Heart left ventricle (tissue), 16 donors: ENCODE measurements at regions not wholly inside any gene's neighbourhood (a gene's known extent, or its start where the extent isn't known, plus 50 kb on each side); places are given as distances from the start of the nearest gene placed in this dataset.

Source experiments
- ATAC-seq, 4 donors: fragments of 200-7000 bp; cut with Tn5 transposase; one replicate each; pipeline ENCODE4 v1.9.1; 2020 to 2022; ENCODE audit warnings: moderate library complexity in 4 of 4, mild to moderate bottlenecking in 3 of 4, moderate number of reproducible peaks in 1 of 4
- DNase-seq, 5 donors: peaks; one replicate each; pipeline ENCODE4 v3.0.0-alpha.2; 2020
- H3K27ac ChIP-seq, 12 donors: fragments of 200-600 bp; sonication (generic) in 4 of 12; one replicate each; pipeline versions ENCODE4 v1.5.0 to v1.8.0; 2016 to 2022; ENCODE audit warnings: mild to moderate bottlenecking in 2 of 12
- H3K27me3 ChIP-seq, 9 donors: fragments of 200-600 bp; sonication (generic) in 2 of 9; one replicate each; pipeline versions ENCODE4 v1.5.1 to v1.8.0; 2016 to 2022; ENCODE audit warnings: mild to moderate bottlenecking in 3 of 9
- H3K36me3 ChIP-seq, 9 donors: fragments of 200-600 bp; sonication (generic) in 2 of 9; one replicate each; pipeline versions ENCODE4 v1.5.0 to v1.8.0; 2018 to 2022; ENCODE audit warnings: mild to moderate bottlenecking in 2 of 9
- H3K4me1 ChIP-seq, 12 donors: fragments of 200-600 bp; sonication (generic) in 4 of 12; one replicate each; pipeline versions ENCODE4 v1.5.0 to v1.8.0; 2016 to 2022; ENCODE audit warnings: mild to moderate bottlenecking in 3 of 12
- H3K4me3 ChIP-seq, 12 donors: fragments of 200-600 bp; sonication (generic) in 4 of 12; one replicate each; pipeline versions ENCODE4 v1.5.0 to v1.8.0; 2017 to 2022; ENCODE audit warnings: mild to moderate bottlenecking in 9 of 12, moderate library complexity in 4 of 12
- H3K9me3 ChIP-seq, 12 donors: fragments of 200-600 bp; sonication (generic) in 4 of 12; one replicate each; pipeline versions ENCODE4 v1.5.0 to v1.8.0; 2016 to 2022; ENCODE audit warnings: mild to moderate bottlenecking in 1 of 12
- CTCF ChIP-seq, 12 donors: fragments of 200-600 bp; sonication (generic) in 4 of 12; IDR thresholded peaks; one replicate each; pipeline versions ENCODE4 v1.5.0 to v1.8.0; 2018 to 2022; ENCODE audit warnings: antibody characterized with exemption in 12 of 12, mild to moderate bottlenecking in 5 of 12
- POLR2A ChIP-seq, 2 donors: fragments of 450-650 bp; IDR thresholded peaks; one replicate each; pipeline ENCODE4 v1.6.1; 2017; ENCODE audit warnings: antibody characterized with exemption in 2 of 2, mild to moderate bottlenecking in 2 of 2, moderate library complexity in 2 of 2
- WGBS, 4 donors: extraction: QIAGEN DNeasy Blood & Tissue Kit in 2 of 4; methylation state at CpG; one replicate each; pipeline versions ENCODE4 v1.1.5 to v1.1.7; 2013 to 2018; 5-methylcytosine and 5-hydroxymethylcytosine counted together
- intact Hi-C, 10 donors: fragments of 100-400 bp; cut with DNase I; formaldehyde crosslinking; loops; one replicate each; pipeline versions ENCODE4 v1.11.1 to v1.14.2; 2022
- donor health status: ischemic (EF 13 %, LVEDD 7.1; RV severe dilation, severe dysfunction).
- donor health status: healthy with polysubstance abuse.
- donor health status: DM: no; HTN: yes; CAD: no.
- donor health status: DM: no; HTN: no; CAD: no.
- donor health status: ischemic (EF 25% LVEDD 6.9; RV normal size, moderate dysfunction).
- donor health status: ischemic (EF 25% LVEDD 5.7; RV mildly dilated, moderate dysfunction).
- donor health status: healthy.
- donor health status: DM: yes; HTN: yes; CAD: no.
- donor health status: ischemic (EF 35%, LVEDD 5.7; RV mildly dilated, moderate dysfunction).
- donor health status: nonischemic (EF 11% LVEDD 7.7; RV severe dilation, severe dysfunction).
- donor health status: DM: yes; HTN: yes; CAD: no.
- donor health status: PGD.
- donor health status: ischemic (EF 29% LVEDD 5.4; RV normal size, mild dysfunction).
- donor health status: nonischemic (EF 23%, LVEDD 6.1; RV moderate dilation, normal function).

- no peaks in the 10 kb centered on the region for H3K36me3 ChIP-seq
- DNase-seq (no peak), ATAC-seq (peak in 2 of 4 donors; percentile 31 to 36)
- H3K4me3 ChIP-seq = no peak overlapping the region
- H3K27ac ChIP-seq = peak overlapping the region in 1 of 12 donors; percentile 19
- WGBS, 4 donors = 30 to 72% (median 65%) methylated on average over 1 of the region's 1 CpG
- TF ChIP-seq POLR2A (IDR thresholded peaks at IDR 0.05) = no peak
- no peak for TF ChIP-seq CTCF (IDR thresholded peaks at IDR 0.05)
- H3K9me3 ChIP-seq = no peaks in the 10 kb centered on the region
- no peaks in the 10 kb centered on the region for H3K27me3 ChIP-seq
- intact Hi-C loops = loop anchor here in 1 of 10 donors (10.0 kb wide), 1 partner anchor 60 kb away; no protein-coding TSS in a partner anchor
- peaks cover 0 to 13% (median 0%) of the 10 kb centered on the region in 12 donors for H3K4me1 ChIP-seq
Observed at GRCh38 chr18:45304558-45304957, 310.7 kb upstream of the SLC14A2 start.

DNA sequence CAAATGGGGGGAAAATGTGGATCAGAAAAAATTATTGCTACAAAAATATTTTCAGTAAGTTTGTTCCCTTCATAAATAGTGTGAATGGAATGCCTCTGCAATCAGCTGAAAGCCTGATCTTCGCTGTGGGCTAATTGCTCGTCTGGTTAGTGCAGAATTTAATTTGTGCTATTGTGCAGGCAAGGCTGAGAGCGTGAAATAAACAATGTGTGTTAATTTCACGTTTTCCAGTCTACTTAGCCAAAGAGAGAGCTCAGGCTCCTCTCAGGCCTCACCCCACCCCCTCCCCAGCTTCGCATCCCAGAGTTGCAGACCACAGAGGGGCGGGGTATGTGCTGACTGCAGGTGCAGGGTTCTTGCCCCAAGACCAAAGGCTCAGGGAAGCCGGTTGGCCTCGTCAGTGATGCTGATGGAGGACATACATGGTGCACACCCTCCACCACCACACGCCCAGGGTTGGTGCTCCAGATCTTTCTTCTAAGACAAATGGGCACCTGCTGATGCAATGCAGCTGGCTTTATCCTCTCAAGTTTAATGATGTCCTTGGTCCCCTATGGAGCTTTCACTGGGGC, 302.6 kb upstream of the SLC14A2 start:
- Histone ChIP-seq H3K27me3 (no peaks in the 10 kb centered on the region), H3K27ac (no peak overlapping the region), H3K4me3 (no peak overlapping the region), H3K4me1 (no peaks in the 10 kb centered on the region), H3K9me3 (no peaks in the 10 kb centered on the region), H3K36me3 (no peaks in the 10 kb centered on the region)
- no peak for TF ChIP-seq POLR2A (IDR thresholded peaks at IDR 0.05)
- no peak for TF ChIP-seq CTCF (IDR thresholded peaks at IDR 0.05)
- intact Hi-C loops = loop anchor here in 1 of 10 donors (10.0 kb wide), 1 partner anchor 62 kb away; no protein-coding TSS in a partner anchor
- ATAC-seq (no peak), DNase-seq (no peak)
- WGBS, 4 donors = 83 to 89% (median 86%) methylated on average over 6 to 9 of the region's 9 CpGs

- Histone ChIP-seq H3K27me3 (no peaks in the 10 kb centered on the region), H3K27ac (no peak overlapping the region), H3K36me3 (no peaks in the 10 kb centered on the region), H3K4me3 (no peak overlapping the region), H3K4me1 (peaks cover 0 to 13% (median 6%) of the 10 kb centered on the region in 12 donors), H3K9me3 (no peaks in the 10 kb centered on the region)
- TF ChIP-seq POLR2A (IDR thresholded peaks at IDR 0.05) (no peak), CTCF (IDR thresholded peaks at IDR 0.05) (no peak)
- intact Hi-C loops = loop anchor here in 2 of 10 donors (2.0 to 10.0 kb wide), 2 partner anchors 57 to 59 kb away; no protein-coding TSS in a partner anchor
- WGBS, 4 donors = 74 to 88% (median 78%) methylated on average over 3 of the region's 3 CpGs
- no peak for DNase-seq
- no peak for ATAC-seq
Observed at GRCh38 chr18:45316127-45316526, 299.1 kb upstream of the SLC14A2 start.

DNA sequence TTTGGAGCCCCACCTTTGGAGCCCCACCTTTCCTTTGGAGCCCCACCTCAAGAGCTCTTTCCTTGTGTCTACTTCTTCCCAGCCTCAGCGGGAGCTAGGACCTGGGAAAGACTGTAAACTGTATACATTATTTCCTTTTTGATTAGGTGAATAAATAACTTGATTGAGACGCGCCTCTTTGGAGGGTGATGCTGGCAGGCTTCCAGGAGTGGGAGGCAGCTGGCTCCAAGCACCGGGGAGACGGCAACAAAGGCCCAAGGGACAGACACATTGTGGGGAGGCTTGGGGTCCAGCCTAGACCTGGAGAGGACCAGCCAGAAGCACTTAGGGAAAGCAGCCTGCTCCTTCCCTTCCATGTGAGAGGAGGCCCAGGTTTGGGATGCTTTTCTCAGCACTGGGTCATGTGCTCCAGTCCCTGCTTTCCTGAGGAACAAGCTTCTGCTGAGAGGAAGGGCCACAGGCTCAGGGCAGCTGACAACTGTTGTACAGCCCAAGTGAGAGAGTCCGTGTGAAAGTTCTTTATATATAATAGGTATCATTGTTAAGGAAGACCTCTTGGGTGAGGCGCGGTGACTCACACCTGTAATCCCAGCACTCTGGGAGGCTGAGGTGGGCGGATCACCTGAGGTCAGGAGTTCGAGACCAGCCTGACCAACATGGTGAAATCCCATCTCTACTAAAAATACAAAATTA, 297.2 kb upstream of the SLC14A2 start:
- no peak for DNase-seq
- Histone ChIP-seq H3K9me3 (no peaks in the 10 kb centered on the region), H3K4me3 (no peak overlapping the region), H3K36me3 (no peaks in the 10 kb centered on the region), H3K4me1 (peaks cover 0 to 20% (median 8%) of the 10 kb centered on the region in 12 donors), H3K27ac (no peak overlapping the region), H3K27me3 (no peaks in the 10 kb centered on the region)
- TF ChIP-seq CTCF (IDR thresholded peaks at IDR 0.05) = no peak
- TF ChIP-seq POLR2A (IDR thresholded peaks at IDR 0.05) = no peak
- intact Hi-C loops = loop anchor here in 2 of 10 donors (2.0 to 10.0 kb wide), 2 partner anchors 57 to 59 kb away; no protein-coding TSS in a partner anchor
- no peak for ATAC-seq
- 71 to 80% (median 72%) methylated on average over 10 of the region's 10 CpGs for WGBS, 4 donors
